ENCODE measurements at regions not wholly inside any gene's neighbourhood (a gene's known extent, or its start where the extent isn't known, plus 50 kb on each side); places are given as distances from the start of the nearest gene placed in this dataset.

- no peaks in the 10 kb centered on the region for H3K36me3 ChIP-seq (replicated peaks; ENCODE audit: insufficient read depth, low read length)
- H3K4me1 ChIP-seq (ENCODE audit: low read length) = peaks cover 16% of the 10 kb centered on the region; the same call in 1 of the 2 replicates
- no peaks in the 10 kb centered on the region for H3K79me2 ChIP-seq (ENCODE audit: low read length)
- no peak overlapping the region for H3K4me3 ChIP-seq (ENCODE audit: low read length)
- no peaks in the 10 kb centered on the region for H3K9me3 ChIP-seq (replicated peaks; ENCODE audit: insufficient read depth, low read length)
- no peaks in the 10 kb centered on the region for H3K27me3 ChIP-seq (replicated peaks; ENCODE audit: insufficient read depth, low read length)
- DNase-seq = no peak
- no peak for TF ChIP-seq EZH2phosphoT487 (IDR thresholded peaks at IDR 0.05; ENCODE audit: low read length)
- no peak for TF ChIP-seq CTCF (IDR thresholded peaks at IDR 0.05; ENCODE audit: low read length)
- no peak for TF ChIP-seq EZH2 (optimal IDR thresholded peaks at IDR 0.05; ENCODE audit: low read depth, low read length)
- H3K27ac ChIP-seq (ENCODE audit: low read length) = peak overlapping the region; percentile 64; the same call in 1 of the 2 replicates
- H3K4me2 ChIP-seq (ENCODE audit: low read depth, low read length) = peak overlapping the region; percentile 57; the same call in 1 of the 2 replicates
- H2AFZ ChIP-seq (ENCODE audit: low read length) = peak overlapping the region; percentile 64; the same call in 1 of the 2 replicates
- no peaks in the 10 kb centered on the region for H4K20me1 ChIP-seq (ENCODE audit: insufficient read depth, low read length)
- peaks cover 3% of the 10 kb centered on the region; the same call in 1 of the 2 replicates for H3F3A ChIP-seq (ENCODE audit: insufficient read depth, low read length)
- no peaks in the 10 kb centered on the region for H3K9me2 ChIP-seq (replicated peaks; ENCODE audit: insufficient read depth, low read length)
- no peak overlapping the region for H3K9ac ChIP-seq (ENCODE audit: low read length)
These were observed 64.8 kb upstream of the AHR start for GRCh38 chr7:17233603-17234002.

- Histone ChIP-seq H3K9me3 (replicated peaks; ENCODE audit: insufficient read depth, low read length) (no peaks in the 10 kb centered on the region), H3K9ac (ENCODE audit: low read length) (peak overlapping the region; percentile 31; the same call in 1 of the 2 replicates), H3K9me2 (replicated peaks; ENCODE audit: insufficient read depth, low read length) (no peaks in the 10 kb centered on the region), H3K4me1 (ENCODE audit: low read length) (peaks cover 16% of the 10 kb centered on the region; the same call in 1 of the 2 replicates), H3K27me3 (replicated peaks; ENCODE audit: insufficient read depth, low read length) (no peaks in the 10 kb centered on the region), H3F3A (ENCODE audit: insufficient read depth, low read length) (peaks cover 3% of the 10 kb centered on the region; the same call in 1 of the 2 replicates), H4K20me1 (ENCODE audit: insufficient read depth, low read length) (no peaks in the 10 kb centered on the region), H3K79me2 (ENCODE audit: low read length) (no peaks in the 10 kb centered on the region), H3K27ac (ENCODE audit: low read length) (peak overlapping the region; percentile 64; the same call in 1 of the 2 replicates), H3K36me3 (replicated peaks; ENCODE audit: insufficient read depth, low read length) (no peaks in the 10 kb centered on the region), H3K4me2 (ENCODE audit: low read depth, low read length) (peak overlapping the region; percentile 57), H2AFZ (ENCODE audit: low read length) (peak overlapping the region; percentile 64), H3K4me3 (ENCODE audit: low read length) (0 out of 2 replicates have a peak overlapping the region, but pooled peaks have one; percentile 13)
- TF ChIP-seq EZH2phosphoT487 (IDR thresholded peaks at IDR 0.05; ENCODE audit: low read length) (no peak), CTCF (IDR thresholded peaks at IDR 0.05; ENCODE audit: low read length) (no peak), EZH2 (optimal IDR thresholded peaks at IDR 0.05; ENCODE audit: low read depth, low read length) (no peak)
- no peak for DNase-seq
These were observed 64.4 kb upstream of the AHR start for GRCh38 chr7:17234030-17234397.

- Histone ChIP-seq H3K4me2 (ENCODE audit: low read depth, low read length) (peak overlapping the region; percentile 57), H3K36me3 (replicated peaks; ENCODE audit: insufficient read depth, low read length) (no peaks in the 10 kb centered on the region), H2AFZ (ENCODE audit: low read length) (peak overlapping the region; percentile 64), H3K4me1 (ENCODE audit: low read length) (peaks cover 16% of the 10 kb centered on the region; the same call in 1 of the 2 replicates), H4K20me1 (ENCODE audit: insufficient read depth, low read length) (no peaks in the 10 kb centered on the region), H3K79me2 (ENCODE audit: low read length) (no peaks in the 10 kb centered on the region), H3F3A (ENCODE audit: insufficient read depth, low read length) (peaks cover 3% of the 10 kb centered on the region; the same call in 1 of the 2 replicates), H3K27ac (ENCODE audit: low read length) (peak overlapping the region; percentile 64; the same call in 1 of the 2 replicates), H3K9me3 (replicated peaks; ENCODE audit: insufficient read depth, low read length) (no peaks in the 10 kb centered on the region), H3K9me2 (replicated peaks; ENCODE audit: insufficient read depth, low read length) (no peaks in the 10 kb centered on the region), H3K4me3 (ENCODE audit: low read length) (peak overlapping the region; percentile 41; the same call in 1 of the 2 replicates), H3K9ac (ENCODE audit: low read length) (peak overlapping the region; percentile 31; the same call in 1 of the 2 replicates), H3K27me3 (replicated peaks; ENCODE audit: insufficient read depth, low read length) (no peaks in the 10 kb centered on the region)
- no peak for TF ChIP-seq EZH2 (optimal IDR thresholded peaks at IDR 0.05; ENCODE audit: low read depth, low read length)
- TF ChIP-seq EZH2phosphoT487 (IDR thresholded peaks at IDR 0.05; ENCODE audit: low read length) = no peak
- no peak for TF ChIP-seq CTCF (IDR thresholded peaks at IDR 0.05; ENCODE audit: low read length)
- peak; percentile 63 for DNase-seq
These were observed 63.9 kb upstream of the AHR start for GRCh38 chr7:17234398-17235031.

All from MM.1S (cell line).